Ascending aorta (tissue), 2 donors: ENCODE measurements at regions not wholly inside any gene's neighbourhood (a gene's known extent, or its start where the extent isn't known, plus 50 kb on each side); places are given as distances from the start of the nearest gene placed in this dataset.

ENCODE experiments used
- DNase-seq, 2 donors: peaks; one replicate each; pipeline ENCODE4 v3.0.0-alpha.2; 2019; ENCODE audit warnings: low spot score in 2 of 2
- H3K27ac ChIP-seq, 2 donors: fragments of 200-600 bp; sonication (generic); one replicate each; pipeline ENCODE4 v1.5.1; 2016 to 2017; ENCODE audit warnings: mild to moderate bottlenecking in 1 of 2
- H3K27me3 ChIP-seq: fragments of 200-600 bp; sonication (generic); one replicate; pipeline ENCODE4 v1.5.1; 2017
- H3K36me3 ChIP-seq, 2 donors: fragments of 200-600 bp; sonication (generic); one replicate each; pipeline ENCODE4 v1.5.1; 2016
- H3K4me1 ChIP-seq, 2 donors: fragments of 200-600 bp; sonication (generic); one replicate each; pipeline ENCODE4 v1.5.1; 2016 to 2017; ENCODE audit warnings: mild to moderate bottlenecking in 1 of 2
- H3K4me3 ChIP-seq, 2 donors: fragments of 200-600 bp; sonication (generic); one replicate each; pipeline ENCODE4 v1.5.1; 2016 to 2017; ENCODE audit warnings: mild to moderate bottlenecking in 1 of 2
- H3K9me3 ChIP-seq, 2 donors: fragments of 200-600 bp; sonication (generic); one replicate each; pipeline ENCODE4 v1.5.1; 2016
- intact Hi-C: fragments of 100-400 bp; cut with DNase I; formaldehyde crosslinking; loops from one replicate; pipeline ENCODE4 v1.15.1; 2023
- TF ChIP-seq, protein P1 (sequence below), 3 experiments: fragments of 200-600 bp in 2 of 3; fragments of 450-650 bp in 1 of 3; sonication (generic) in 2 of 3; IDR thresholded peaks; one replicate each; pipeline ENCODE4 v1.5.1; 2016 to 2019; ENCODE audit warnings: antibody characterized with exemption in 3 of 3, mild to moderate bottlenecking in 1 of 3, moderate library complexity in 1 of 3

DNA sequence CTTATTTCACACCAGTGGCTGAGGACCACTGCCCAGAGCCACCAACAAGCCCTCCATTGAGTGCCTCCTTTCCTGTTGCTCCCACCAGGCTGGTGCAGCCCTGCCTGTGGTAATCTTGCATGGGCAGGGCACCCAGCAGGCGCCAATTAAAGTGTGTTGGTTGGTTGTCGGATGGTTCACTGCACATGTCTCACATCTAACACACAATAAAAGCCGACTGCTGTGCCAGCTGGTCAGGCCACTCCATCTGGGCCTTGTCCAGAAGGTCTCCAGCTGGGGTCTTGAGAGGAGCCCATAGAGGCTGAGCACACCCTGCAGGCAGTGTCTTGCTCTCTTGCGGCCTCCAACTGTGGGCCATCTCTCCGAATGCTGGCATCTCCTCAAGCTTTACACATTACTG lies 494.8 kb upstream of the KLHL29 start:
- H3K9me3 ChIP-seq = no peaks in the 10 kb centered on the region
- TF ChIP-seq, protein P1, sequence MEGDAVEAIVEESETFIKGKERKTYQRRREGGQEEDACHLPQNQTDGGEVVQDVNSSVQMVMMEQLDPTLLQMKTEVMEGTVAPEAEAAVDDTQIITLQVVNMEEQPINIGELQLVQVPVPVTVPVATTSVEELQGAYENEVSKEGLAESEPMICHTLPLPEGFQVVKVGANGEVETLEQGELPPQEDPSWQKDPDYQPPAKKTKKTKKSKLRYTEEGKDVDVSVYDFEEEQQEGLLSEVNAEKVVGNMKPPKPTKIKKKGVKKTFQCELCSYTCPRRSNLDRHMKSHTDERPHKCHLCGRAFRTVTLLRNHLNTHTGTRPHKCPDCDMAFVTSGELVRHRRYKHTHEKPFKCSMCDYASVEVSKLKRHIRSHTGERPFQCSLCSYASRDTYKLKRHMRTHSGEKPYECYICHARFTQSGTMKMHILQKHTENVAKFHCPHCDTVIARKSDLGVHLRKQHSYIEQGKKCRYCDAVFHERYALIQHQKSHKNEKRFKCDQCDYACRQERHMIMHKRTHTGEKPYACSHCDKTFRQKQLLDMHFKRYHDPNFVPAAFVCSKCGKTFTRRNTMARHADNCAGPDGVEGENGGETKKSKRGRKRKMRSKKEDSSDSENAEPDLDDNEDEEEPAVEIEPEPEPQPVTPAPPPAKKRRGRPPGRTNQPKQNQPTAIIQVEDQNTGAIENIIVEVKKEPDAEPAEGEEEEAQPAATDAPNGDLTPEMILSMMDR (IDR thresholded peaks at IDR 0.05) = no peak
- no peaks in the 10 kb centered on the region for H3K4me1 ChIP-seq
- H3K4me3 ChIP-seq = no peak overlapping the region
- intact Hi-C loops = no loop called here
- no peak for DNase-seq
- H3K36me3 ChIP-seq = no peaks in the 10 kb centered on the region
- H3K27me3 ChIP-seq = no peaks in the 10 kb centered on the region
- no peak overlapping the region for H3K27ac ChIP-seq

GRCh38 chr2:22893761-22894517 lies 491.0 kb upstream of the KLHL29 start:
- H3K27ac ChIP-seq = no peak overlapping the region
- H3K4me3 ChIP-seq = no peak overlapping the region
- no peaks in the 10 kb centered on the region for H3K4me1 ChIP-seq
- no peaks in the 10 kb centered on the region for H3K9me3 ChIP-seq
- no peaks in the 10 kb centered on the region for H3K36me3 ChIP-seq
- intact Hi-C loops = no loop called here
- H3K27me3 ChIP-seq = no peaks in the 10 kb centered on the region
- DNase-seq = no peak
- TF ChIP-seq, protein P1 (IDR thresholded peaks at IDR 0.05) = no peak

DNA sequence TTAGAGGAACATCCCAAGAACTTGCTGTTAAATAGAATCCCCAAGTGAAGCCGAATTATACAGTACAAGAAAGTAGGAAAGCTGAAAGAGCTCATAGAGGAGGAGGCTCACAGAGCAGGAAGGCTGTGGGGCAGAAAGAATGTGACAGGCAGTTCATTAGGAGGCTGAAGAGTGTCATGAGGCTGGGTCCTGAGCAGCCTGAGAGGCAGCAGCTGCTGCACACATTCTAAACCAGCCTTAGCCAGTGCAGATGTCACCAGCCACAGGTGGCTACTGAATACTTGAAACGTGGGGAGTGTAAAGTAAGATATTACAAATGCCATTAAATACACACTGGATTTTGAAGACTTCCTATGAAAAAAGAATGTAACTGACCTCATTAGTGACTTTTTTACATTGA lies 490.2 kb upstream of the KLHL29 start:
- no peaks in the 10 kb centered on the region for H3K4me1 ChIP-seq
- no peak overlapping the region for H3K27ac ChIP-seq
- H3K27me3 ChIP-seq = no peaks in the 10 kb centered on the region
- intact Hi-C loops = no loop called here
- TF ChIP-seq, protein P1 (IDR thresholded peaks at IDR 0.05) = no peak
- DNase-seq = no peak
- no peak overlapping the region for H3K4me3 ChIP-seq
- H3K36me3 ChIP-seq = no peaks in the 10 kb centered on the region
- H3K9me3 ChIP-seq = no peaks in the 10 kb centered on the region

DNA sequence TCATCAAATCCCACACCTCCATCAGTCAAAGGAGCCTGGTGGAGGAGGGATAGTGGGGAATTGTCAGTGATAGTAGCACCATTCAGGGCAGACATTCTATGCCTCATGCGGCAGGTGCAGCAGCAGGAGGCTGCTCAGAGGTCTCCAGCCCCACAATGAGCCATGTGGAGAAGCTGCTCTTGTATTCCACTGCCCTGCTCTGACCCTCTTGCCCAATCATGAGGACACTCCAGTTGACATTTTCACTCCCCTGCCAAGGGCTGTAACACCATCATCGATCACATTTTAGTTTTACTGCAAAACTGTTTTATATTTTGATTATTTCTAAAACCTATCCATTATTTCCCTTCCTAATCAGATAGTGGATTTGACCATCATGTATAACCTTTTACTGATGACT lies 487.6 kb upstream of the KLHL29 start:
- H3K36me3 ChIP-seq = no peaks in the 10 kb centered on the region
- DNase-seq = no peak
- no peak overlapping the region for H3K27ac ChIP-seq
- no peak overlapping the region for H3K4me3 ChIP-seq
- no peaks in the 10 kb centered on the region for H3K4me1 ChIP-seq
- TF ChIP-seq, protein P1 (IDR thresholded peaks at IDR 0.05) = no peak
- H3K27me3 ChIP-seq = no peaks in the 10 kb centered on the region
- no peaks in the 10 kb centered on the region for H3K9me3 ChIP-seq
- intact Hi-C loops = no loop called here

GRCh38 chr2:22900674-22901073 lies 484.3 kb upstream of the KLHL29 start:
- TF ChIP-seq, protein P1 (IDR thresholded peaks at IDR 0.05) = no peak
- Histone ChIP-seq H3K27ac (no peak overlapping the region), H3K9me3 (no peaks in the 10 kb centered on the region), H3K36me3 (no peaks in the 10 kb centered on the region), H3K4me3 (no peak overlapping the region), H3K27me3 (no peaks in the 10 kb centered on the region), H3K4me1 (no peaks in the 10 kb centered on the region)
- intact Hi-C loops = no loop called here
- no peak for DNase-seq
